Stromal cell of bone marrow (primary cell): ENCODE measurements at regions not wholly inside any gene's neighbourhood (a gene's known extent, or its start where the extent isn't known, plus 50 kb on each side); places are given as distances from the start of the nearest gene placed in this dataset.
"Not testable (repeated sequence)": the region's sequence is repeated elsewhere in the genome, so short reads cannot be mapped to it uniquely, and the experiment has no call there.

Experiments used
- DNase-seq: peaks from one replicate; pipeline ENCODE4 v3.0.0-alpha.2; 2012; ENCODE audit warnings: low read depth

GRCh38 chr10:64576497-64576896 is 1055.3 kb downstream of the REEP3 start:
- no peak for DNase-seq

DNA sequence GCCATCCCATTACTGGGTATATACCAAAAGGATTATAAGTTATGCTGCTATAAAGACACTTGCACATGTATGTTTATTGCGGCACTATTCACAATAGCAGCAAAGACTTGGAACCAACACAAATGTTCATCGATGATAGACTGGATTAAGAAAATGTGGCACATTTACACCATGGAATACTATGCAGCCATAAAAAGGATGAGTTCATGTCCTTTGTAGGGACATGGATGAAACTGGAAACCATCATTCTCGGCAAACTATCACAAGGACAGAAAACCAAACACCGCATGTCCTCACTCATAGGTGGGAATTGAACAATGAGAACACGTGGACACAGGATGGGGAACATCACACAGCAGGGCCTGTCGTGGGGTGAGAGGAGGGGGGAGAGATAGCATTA is 1057.6 kb downstream of the REEP3 start:
- DNase-seq = not testable (repeated sequence)

GRCh38 chr10:64586934-64587503 is 1065.8 kb downstream of the REEP3 start:
- no peak for DNase-seq

DNA sequence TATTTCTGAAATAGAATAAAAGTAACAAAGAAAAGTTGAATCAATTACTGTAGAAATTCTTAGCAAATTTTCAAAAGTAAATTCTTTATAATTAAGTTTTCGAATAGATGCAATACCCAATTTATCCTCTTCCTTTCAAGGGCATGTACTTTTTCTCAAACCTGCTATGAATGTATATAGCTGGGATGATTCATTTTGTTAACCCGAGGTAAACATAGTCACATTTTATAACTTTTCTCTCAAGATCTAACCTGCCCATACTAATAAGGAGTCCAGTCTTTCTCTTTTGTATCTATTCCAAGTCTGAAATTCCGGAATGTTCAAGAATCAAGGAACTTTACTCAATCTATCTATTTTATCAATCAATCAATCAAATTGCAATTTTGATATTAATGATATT is 1072.9 kb downstream of the REEP3 start:
- no peak for DNase-seq

GRCh38 chr10:64598600-64598999 is 1077.4 kb downstream of the REEP3 start:
- no peak for DNase-seq

- DNase-seq = no peak
Measured at GRCh38 chr10:64601298-64601697, 1080.1 kb downstream of the REEP3 start.

DNA sequence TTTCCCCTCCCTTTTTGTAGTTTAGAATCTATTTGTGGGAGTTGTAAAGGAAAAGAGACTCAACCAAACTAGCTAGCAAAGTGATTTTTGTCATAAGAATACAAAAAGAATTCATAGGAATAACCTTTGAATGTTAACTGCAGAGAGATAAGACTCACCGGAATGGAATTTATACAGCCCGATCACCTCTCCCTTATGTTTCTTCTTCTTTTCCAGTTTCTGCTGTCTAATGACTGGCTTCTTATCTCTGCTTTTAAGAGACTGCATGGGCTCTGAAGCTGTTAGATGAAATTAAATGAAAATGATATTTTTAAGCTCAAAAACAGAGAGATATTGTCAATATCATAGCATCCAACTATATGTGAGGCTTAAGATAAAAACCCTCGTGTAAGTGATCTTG is 1095.9 kb downstream of the REEP3 start:
- DNase-seq = no peak

GRCh38 chr10:64619102-64619501 is 1097.9 kb downstream of the REEP3 start:
- no peak for DNase-seq

DNA sequence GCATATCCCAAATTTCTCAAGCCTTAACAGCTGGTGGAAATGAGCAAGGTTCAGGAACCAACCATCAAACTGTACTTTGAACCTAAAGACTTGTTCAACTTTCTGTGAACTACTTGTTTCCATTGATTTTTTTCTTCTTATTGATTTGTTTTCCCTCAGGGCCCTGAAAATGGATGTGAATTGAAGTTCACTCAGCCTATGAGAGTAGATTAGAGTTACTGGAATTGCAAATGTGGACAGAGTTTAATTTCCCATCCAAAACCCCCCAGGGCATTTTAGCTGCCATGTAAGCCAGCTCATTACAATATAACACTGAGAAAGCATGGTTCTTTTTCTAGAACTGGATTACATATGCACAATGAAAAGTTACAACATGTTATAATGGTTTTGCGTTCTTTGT is 1105.7 kb downstream of the REEP3 start:
- DNase-seq = no peak

GRCh38 chr10:64630534-64630933 is 1109.3 kb downstream of the REEP3 start:
- DNase-seq = no peak

GRCh38 chr10:64635906-64636305 is 1114.7 kb downstream of the REEP3 start:
- no peak for DNase-seq

DNA sequence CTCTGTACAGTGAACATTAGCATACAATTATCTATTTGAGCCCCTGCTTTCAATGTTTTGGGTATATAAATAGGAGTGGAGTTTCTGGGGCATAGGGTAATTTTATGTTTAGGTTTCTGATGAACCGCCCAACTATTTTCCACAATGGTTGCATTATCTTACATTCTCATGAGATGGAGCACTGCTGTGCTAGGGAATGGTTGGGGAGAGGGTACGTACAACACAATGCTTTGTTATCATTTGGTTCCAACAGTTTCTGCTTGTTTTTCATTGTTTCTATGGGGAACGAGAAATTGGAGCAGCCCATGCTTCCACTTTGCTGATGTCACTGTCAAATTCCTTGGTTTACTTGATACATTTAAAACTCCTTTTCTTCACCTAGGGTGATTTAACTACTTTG is 1115.3 kb downstream of the REEP3 start:
- DNase-seq = no peak

DNA sequence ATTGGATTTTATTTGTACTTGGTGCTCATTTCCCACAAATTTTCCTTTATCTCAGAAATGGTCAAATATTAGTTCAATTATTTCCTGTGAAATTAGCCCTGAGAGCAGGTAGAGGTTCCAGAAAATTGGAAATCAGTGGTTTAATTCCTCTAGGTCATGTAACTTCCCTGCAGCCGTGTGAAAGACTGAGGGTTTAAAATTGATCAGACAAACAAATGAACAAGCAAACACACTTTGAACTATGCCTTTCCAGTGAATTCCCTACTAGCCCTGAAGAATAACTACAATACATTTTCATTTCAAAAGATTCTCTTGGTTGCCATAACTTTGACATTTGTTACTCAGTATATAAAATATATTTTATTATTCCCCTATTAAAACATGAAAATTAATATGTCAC is 1116.7 kb downstream of the REEP3 start:
- DNase-seq = no peak

- no peak for DNase-seq
Measured at GRCh38 chr10:64648915-64649314, 1127.7 kb downstream of the REEP3 start.

GRCh38 chr10:64658528-64658927 is 1137.3 kb downstream of the REEP3 start:
- DNase-seq = no peak

DNA sequence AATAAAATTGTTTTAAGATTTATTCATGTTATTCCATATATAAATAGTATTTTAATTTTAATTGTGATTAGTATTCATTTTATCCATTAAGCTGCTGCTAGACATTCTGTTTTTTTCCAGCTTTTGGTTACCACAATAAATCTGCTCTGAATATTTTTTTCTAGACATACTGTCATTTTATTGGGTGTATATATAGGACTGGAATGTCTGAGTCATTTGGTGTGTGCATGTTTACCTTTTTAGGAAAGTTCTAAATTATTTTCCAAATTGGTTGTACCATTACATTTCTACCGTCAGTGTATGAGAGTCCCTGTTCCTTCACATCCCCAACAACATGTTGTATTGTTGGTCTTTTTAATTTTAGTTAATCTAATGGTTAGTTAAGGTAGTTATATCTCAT is 1138.1 kb downstream of the REEP3 start:
- no peak for DNase-seq

GRCh38 chr10:64682043-64682442 is 1160.8 kb downstream of the REEP3 start:
- DNase-seq = no peak

DNA sequence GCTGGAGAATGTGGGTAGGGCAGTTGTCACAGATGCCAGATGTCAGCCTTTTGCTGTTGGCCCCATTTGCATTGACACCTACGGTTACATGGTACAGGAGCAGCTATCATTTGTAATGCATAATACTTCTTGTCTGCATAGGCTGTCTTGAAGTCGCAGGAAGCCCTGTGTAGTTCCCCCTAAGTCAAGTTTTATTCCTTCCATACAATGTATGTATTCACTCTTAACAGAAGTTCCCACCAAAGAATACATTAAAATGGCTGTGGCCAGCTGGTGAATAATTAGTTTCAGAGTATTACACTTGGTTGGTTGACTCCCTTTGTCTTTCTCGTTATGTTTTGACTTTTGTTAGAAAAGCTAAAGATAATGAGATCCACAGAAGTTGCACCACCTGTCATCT is 1169.0 kb downstream of the REEP3 start:
- no peak for DNase-seq

DNA sequence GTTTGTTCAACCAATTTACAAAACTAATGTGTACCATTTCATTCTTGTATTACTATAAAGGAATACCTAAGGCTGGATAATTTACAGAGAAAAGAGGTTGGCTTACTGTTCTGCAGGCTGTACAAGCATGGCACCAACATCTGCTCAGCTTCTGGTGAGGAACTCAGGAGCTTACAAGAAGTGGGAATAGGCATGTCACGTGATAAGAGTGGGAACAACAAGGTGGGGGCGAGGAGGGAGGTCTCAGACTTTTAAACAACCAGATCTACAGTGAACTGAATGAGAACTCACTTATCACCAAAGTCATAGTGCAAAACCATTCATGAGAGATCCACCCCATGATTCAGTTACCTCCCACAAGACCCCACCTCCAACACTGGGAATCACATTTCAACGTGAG is 1178.0 kb downstream of the REEP3 start:
- no peak for DNase-seq

GRCh38 chr10:64702086-64702485 is 1180.9 kb downstream of the REEP3 start:
- not testable (repeated sequence) for DNase-seq

DNA sequence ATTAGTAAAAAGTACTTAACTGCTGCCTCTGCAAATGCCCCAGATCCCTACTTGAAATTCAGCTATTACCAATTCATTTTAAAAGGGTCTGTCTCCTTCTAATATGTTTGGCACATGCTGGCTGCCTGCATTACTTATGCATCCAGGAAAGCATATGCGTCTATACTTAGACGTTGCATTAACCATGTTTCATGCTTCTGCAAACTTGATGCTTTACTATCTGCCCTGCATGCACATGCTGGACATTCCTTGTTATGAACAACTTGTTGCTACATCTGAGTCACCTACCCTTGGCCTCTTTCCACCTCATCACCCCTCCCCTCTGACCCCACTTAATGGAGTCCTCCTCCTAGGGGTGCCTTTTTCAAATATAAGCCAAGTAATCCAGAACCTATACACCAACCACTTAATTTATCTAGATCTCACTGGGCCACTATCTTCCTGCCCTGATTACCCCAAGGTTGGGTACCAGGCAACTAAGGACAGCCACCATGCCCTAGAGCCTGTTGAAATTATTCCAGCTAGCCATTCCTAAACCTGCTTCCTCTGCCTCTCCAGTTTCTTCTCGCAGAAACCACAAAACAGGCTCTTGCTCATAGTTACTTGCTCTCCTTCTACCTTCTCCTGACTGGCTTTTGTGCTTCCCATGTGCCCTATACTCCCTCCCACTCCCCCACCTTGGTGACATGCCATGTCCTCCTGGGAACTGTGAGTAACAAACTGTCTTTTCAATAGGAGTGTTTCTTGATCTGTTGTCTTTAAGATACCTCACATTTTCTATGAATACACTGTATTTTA is 1187.9 kb downstream of the REEP3 start:
- DNase-seq = no peak

DNA sequence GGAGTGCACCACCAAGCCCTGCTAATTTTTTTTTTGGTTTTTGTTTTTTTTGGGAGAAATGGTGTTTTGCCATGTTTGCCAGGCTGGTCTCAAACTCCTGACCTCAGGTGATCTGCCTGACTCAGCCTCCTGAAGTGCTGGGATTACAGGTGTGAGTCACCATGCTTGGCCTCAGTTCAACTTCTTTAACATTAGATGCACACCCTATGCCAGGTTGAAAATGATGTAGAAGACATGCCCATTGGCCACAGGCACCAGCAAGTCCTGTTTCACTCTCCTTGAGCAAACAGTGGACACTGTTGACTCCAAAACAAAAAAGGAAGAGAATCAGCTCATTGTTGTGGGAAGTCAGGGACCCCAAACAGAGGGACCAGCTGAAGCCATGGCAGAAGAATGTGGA is 1205.3 kb downstream of the REEP3 start:
- no peak for DNase-seq

DNA sequence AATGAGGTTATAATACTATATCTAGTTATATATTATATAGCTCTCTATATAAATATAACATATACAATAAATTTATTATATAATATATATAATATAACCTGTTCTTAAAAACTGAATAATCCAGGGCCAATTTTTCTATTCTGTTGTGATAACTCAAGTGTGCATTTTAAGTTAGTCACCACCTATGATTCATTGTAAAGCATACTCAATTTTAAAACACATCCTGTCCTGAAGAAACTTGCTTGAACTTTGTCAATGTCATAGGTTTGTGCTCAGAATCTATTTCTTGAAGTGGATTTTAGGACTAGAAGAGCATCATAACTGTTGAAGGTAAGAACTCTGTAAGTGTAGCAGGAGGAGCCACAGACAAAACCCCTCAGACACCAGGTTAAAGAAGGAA is 1209.8 kb downstream of the REEP3 start:
- no peak for DNase-seq

- no peak for DNase-seq
Measured at GRCh38 chr10:64732372-64732957, 1211.3 kb downstream of the REEP3 start.
